ENCODE measurements at regions not wholly inside any gene's neighbourhood (a gene's known extent, or its start where the extent isn't known, plus 50 kb on each side); places are given as distances from the start of the nearest gene placed in this dataset.

GRCh38 chr18:38421021-38421420 lies 855.4 kb upstream of the CELF4 start:
- TF ChIP-seq, protein P1, sequence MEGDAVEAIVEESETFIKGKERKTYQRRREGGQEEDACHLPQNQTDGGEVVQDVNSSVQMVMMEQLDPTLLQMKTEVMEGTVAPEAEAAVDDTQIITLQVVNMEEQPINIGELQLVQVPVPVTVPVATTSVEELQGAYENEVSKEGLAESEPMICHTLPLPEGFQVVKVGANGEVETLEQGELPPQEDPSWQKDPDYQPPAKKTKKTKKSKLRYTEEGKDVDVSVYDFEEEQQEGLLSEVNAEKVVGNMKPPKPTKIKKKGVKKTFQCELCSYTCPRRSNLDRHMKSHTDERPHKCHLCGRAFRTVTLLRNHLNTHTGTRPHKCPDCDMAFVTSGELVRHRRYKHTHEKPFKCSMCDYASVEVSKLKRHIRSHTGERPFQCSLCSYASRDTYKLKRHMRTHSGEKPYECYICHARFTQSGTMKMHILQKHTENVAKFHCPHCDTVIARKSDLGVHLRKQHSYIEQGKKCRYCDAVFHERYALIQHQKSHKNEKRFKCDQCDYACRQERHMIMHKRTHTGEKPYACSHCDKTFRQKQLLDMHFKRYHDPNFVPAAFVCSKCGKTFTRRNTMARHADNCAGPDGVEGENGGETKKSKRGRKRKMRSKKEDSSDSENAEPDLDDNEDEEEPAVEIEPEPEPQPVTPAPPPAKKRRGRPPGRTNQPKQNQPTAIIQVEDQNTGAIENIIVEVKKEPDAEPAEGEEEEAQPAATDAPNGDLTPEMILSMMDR (IDR thresholded peaks at IDR 0.05) = no peak
- no peak for TF ChIP-seq POLR2A (IDR thresholded peaks at IDR 0.05)
